Neural cell (in vitro differentiated cells): ENCODE measurements at regions not wholly inside any gene's neighbourhood (a gene's known extent, or its start where the extent isn't known, plus 50 kb on each side); places are given as distances from the start of the nearest gene placed in this dataset.

Source experiments
- EP300 ChIP-seq: fragments of 450-650 bp; conservative IDR thresholded peaks from 2 replicates; pipeline ENCODE4 v1.6.1; 2014; ENCODE audit warnings: antibody characterized with exemption, mild to moderate bottlenecking, moderate library complexity; ENCODE audit not compliant: poor library complexity, severe bottlenecking
- MXI1 ChIP-seq: fragments of 450-650 bp; conservative IDR thresholded peaks from 2 replicates; pipeline ENCODE4 v1.6.1; 2014; ENCODE audit warnings: antibody characterized with exemption, mild to moderate bottlenecking; ENCODE audit not compliant: poor library complexity, severe bottlenecking
- POLR2AphosphoS5 ChIP-seq: IDR thresholded peaks from 2 replicates; pipeline ENCODE4 v1.6.1; 2012
- RAD21 ChIP-seq: fragments of 450-650 bp; conservative IDR thresholded peaks from 2 replicates; pipeline ENCODE4 v1.6.1; 2014; ENCODE audit warnings: antibody characterized with exemption, mild to moderate bottlenecking, moderate library complexity
- TAF1 ChIP-seq: IDR thresholded peaks from 2 replicates; pipeline ENCODE4 v1.6.1; 2012; ENCODE audit warnings: low read depth
- TF ChIP-seq, protein P1 (sequence below): fragments of 450-650 bp; IDR thresholded peaks from 2 replicates; pipeline ENCODE4 v1.5.1; 2014; ENCODE audit warnings: antibody characterized with exemption, mild to moderate bottlenecking, moderate library complexity; ENCODE audit not compliant: poor library complexity, severe bottlenecking

- TF ChIP-seq, protein P1, sequence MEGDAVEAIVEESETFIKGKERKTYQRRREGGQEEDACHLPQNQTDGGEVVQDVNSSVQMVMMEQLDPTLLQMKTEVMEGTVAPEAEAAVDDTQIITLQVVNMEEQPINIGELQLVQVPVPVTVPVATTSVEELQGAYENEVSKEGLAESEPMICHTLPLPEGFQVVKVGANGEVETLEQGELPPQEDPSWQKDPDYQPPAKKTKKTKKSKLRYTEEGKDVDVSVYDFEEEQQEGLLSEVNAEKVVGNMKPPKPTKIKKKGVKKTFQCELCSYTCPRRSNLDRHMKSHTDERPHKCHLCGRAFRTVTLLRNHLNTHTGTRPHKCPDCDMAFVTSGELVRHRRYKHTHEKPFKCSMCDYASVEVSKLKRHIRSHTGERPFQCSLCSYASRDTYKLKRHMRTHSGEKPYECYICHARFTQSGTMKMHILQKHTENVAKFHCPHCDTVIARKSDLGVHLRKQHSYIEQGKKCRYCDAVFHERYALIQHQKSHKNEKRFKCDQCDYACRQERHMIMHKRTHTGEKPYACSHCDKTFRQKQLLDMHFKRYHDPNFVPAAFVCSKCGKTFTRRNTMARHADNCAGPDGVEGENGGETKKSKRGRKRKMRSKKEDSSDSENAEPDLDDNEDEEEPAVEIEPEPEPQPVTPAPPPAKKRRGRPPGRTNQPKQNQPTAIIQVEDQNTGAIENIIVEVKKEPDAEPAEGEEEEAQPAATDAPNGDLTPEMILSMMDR = no peak
- no peak for TF ChIP-seq RAD21
- no peak for TF ChIP-seq POLR2AphosphoS5
- no peak for TF ChIP-seq TAF1
- TF ChIP-seq EP300 = no peak
- no peak for TF ChIP-seq MXI1
These were observed 130.9 kb upstream of the CASK start for GRCh38 chrX:42054256-42054655.
